ENCODE measurements at regions not wholly inside any gene's neighbourhood (a gene's known extent, or its start where the extent isn't known, plus 50 kb on each side); places are given as distances from the start of the nearest gene placed in this dataset.

DNA sequence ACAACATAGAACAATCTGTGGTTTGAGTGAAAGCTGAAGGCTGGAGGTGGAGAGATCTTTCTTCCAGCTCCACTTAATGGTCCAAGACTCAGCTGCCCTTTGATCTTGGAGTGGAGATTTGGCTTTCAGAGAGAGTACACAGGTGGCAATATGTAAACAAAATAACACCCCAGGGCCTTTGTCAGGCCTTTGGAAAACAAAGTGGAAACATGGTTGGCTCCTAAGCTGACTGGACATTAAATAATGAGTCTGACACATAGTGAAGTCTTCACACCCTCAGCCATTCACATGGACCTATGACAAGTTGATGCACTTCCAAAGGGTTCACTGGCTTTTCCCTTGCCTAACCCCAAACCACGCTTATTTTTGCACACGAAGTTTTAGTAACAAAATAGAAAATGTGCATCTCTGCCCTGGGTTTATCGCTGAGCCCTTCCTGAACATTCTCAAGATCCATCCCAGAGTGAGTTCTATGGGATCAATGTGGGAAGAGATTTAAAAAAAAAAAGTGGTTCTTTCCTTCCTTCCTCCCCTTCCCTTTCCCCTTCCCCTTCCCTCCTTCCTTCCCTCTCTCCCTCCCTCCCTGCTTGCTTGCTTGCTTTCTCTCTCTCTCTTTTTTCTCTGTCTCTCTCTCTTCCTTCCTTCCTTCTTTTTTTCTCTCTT is 201.3 kb upstream of the NT5C1B start:
- DNase-seq (ENCODE audit: low spot score) = no peak

DNA sequence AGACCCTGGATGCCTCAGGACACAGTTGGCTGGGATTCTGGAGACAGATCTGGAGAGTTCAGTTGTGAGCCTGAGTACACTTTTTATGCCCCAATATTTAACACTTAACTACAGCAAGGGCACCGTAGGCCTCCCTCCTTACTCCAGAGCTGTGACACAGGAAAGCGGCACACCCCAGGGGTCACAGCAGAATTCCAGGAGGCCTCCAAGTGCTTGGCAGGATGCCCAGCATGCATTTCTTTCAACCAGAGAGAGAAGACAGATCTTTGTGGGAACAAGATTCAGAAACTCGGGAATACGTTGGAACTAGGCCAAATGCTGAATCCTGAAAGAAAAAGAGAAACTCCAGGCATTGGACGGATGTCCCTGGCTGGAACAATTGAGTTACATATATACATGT is 199.2 kb upstream of the NT5C1B start:
- DNase-seq (ENCODE audit: low spot score) = no peak

DNA sequence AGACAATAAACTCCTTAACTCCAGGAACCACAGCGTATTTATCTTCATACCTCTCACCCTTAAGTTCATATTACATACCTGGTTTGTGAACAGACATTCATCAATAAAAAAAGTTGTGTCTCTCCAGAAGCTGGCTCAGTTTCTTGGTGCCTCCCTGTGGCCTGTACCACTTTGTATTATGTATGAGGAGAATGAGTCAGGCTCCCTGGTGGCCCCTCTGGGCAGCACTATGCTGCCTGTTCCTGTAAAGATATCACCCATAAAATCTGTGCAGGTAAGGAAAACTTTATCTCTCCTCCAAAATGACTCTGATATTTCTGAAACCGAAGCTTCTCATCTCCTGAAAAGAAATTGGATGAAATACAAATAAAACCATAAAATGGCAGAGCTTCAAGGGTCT is 198.4 kb upstream of the NT5C1B start:
- no peak for DNase-seq (ENCODE audit: low spot score)

DNA sequence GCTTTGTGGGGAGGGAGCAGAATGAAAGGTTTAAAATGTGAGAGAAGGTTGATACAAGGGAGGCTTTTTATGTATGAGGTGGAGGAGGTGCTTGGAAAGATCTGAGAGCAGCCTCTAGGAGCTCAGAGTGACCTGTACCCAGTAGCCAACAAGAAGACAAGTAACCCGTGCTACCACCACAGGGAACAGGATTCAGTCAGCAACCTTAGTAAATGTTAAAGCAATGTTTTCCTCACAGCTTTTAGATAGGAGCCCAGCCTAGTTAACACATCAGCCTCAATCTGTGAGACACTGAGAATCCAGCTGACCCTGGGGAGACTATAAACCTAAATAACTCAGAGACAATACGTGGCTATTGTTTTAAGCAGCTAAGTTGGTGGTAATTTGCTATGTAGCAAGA is 194.9 kb upstream of the NT5C1B start:
- DNase-seq (ENCODE audit: low spot score) = no peak

DNA sequence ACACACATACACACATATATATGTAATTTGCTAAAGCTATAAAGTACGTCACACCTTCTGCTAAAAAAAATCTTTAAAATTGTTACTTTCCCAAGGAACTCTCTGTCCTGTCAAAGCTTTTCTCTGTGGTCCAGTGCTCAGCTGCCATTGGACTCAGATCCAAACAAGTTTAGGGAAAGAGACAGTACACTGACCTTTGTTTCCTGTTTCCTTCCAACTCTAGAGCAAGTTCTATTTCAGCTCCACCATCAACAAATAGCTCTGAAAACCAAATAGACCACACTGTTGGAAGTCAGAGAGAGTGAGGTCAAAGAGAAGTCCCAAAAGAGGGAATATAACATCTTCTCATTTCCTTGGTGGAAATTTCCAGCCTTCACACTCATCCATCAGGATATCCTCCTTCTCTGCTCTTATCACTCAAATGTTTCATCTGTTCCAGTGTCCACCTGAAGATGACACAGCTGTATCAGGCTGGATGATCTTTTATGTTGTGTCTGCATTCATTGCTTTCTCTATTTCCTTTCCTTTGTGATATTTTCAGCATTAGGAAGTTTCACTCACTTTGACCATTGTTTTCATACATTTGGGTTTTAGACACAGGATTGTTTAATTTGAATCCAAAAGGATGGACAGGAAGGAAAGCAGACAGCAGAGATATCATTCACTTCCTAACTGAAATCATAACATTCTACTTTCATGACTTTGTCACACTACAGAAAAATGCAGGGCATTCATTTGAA is 192.3 kb upstream of the NT5C1B start:
- DNase-seq (ENCODE audit: low spot score) = no peak

DNA sequence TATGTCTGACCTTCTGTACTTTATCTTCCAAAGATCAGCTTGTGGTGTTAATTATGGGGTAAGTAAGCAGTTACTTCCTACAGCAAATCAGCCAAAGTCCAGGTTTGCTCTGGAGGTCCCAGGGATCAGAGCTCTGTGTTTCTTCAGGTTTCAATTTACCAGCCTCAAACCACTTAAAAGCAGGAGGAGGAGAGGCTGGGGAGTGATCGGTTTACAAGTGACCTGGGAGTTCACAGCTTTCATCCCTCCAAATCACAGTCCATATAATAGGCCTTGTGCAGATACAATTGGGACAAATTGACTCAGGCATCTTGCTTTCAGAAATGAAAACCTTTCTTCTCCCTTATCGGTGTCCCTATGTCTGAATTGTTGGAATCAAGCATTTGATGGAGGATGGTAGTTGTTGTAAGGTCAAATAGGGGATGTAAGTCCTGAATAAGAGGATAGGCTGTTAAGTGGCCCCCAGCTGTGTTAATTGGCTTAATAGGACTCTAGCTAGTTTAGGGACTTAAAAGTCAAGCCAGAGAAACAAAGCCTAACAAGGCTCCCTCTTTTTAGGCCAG is 188.0 kb upstream of the NT5C1B start:
- no peak for DNase-seq (ENCODE audit: low spot score)

DNA sequence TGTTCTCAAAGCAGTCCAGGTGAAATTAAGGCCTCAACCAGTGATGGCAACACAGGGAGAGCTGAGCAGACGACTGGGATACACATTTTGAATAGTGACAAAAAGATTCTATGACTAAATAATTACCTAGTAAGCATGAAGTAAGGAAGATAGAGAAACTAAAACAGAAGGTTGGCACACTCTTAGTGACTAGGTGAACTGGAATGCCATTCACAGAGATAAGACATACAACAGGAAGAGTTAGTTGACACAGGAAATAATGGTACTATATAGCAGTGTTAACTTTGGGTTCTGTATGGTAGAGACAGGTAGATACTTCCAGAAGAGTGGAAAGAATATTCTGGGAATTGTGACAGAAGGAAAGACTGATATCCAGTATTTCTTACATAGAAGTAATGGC is 181.8 kb upstream of the NT5C1B start:
- DNase-seq (ENCODE audit: low spot score) = no peak

DNA sequence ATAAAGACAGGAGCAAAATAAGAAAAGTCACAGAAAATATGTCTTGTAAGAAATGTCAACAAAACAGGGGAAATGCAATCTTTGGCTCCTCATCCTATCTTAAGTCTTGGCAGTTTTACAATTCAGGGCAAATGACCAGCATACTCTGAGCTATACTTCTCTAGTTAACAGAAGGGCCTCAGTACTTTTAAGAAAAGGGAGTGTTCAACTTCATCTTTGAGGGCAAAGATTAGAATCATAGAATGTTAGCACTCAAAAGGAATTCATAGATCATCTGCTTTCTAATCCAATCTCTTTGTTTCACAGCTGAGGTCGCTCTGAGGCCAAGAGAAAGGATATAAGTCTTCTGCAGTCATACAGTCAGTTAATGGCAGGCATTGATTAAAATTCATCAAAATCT is 174.0 kb upstream of the NT5C1B start:
- DNase-seq (ENCODE audit: low spot score) = no peak

DNA sequence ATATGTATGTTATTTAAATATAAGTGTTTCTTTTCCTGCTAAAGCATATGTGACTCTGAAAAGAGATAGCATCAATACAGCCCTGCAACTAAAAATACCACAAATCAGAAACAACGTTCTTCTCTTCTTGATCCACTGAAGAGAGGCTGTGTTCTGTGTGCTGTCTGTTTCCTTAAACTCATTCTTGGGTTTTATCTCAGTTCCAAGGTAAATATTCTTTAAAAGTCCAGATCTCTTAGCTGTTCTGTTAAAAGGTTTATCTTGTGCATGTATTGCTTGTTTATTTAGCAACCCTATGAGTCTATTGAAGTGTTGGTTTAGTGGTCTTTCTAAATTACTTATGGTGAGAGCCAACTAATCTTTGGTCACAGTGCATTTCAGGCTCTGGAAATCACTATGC is 173.3 kb upstream of the NT5C1B start:
- DNase-seq (ENCODE audit: low spot score) = no peak

DNA sequence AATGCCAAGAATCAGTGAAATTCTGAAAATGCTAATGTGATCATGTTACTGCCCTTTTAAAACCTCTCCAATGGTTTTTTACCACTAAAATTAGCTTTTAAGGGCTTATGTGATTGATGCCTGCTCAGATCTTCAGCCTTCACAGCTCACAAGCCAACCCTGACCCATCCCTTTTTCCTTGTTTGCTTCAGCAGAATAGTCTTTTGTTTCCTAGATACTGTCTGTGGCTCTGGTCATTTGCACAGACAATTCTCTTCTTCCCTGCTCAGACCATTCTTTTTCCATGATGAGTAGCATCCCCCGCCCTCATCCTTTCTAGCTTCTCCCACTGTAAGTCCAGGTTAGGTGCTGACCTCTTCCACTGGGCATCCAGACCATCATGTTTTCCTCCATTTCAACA is 164.9 kb upstream of the NT5C1B start:
- DNase-seq (ENCODE audit: low spot score) = no peak

DNA sequence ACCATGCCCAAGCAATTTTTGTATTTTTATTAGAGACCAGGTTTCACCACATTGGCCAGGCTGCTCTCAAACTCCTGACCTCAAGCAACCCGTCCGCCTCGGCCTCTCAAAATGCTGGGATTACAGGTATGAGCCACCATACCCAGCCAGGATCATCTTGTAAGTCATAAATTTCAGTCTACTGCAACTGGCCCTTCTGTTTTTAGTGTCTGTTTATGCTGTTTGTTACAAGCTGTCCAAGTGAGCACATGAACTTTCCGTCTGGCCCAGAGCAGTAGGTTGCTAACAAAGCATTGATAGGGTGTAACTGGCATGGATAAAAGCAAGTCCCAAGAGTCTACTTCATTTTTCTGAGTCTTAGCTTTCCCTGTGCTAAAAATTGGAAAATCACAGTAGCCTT is 164.4 kb upstream of the NT5C1B start:
- DNase-seq (ENCODE audit: low spot score) = no peak

DNA sequence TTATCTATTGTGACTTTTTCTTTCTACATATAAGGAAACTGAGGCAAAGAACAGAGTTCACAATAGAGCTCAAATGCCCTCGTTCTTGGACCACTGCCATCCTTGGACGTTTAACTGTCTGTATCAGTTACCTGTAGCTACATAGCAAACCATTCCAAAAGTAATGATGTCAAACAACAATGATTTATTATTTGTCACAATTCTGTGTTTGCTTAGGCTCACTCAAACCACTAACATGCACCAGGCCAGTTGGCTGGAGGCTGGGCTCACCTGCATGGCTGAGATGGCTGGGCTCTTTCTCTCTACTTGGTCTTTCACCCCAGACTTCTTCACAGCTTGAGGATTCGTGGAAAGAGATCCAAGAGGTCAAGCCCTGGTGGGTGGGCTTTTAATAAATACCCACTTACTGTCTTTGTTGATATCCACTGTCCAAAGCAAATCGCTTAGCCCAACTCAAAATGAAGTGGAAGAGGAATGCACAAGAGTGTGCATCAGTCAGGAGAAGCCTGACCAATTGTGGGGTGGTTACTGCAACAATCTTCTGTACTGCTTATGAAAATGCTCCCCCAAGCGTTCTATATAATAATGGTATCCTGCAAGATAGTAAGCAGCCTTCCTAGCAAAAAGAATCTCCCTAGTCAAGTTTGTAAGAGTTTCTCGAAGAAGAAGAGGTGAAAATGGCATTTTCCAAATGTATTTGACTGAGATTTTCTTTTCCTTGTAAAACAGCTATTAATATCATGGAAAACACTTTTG is 163.5 kb upstream of the NT5C1B start:
- DNase-seq (ENCODE audit: low spot score) = peak; percentile 30

DNA sequence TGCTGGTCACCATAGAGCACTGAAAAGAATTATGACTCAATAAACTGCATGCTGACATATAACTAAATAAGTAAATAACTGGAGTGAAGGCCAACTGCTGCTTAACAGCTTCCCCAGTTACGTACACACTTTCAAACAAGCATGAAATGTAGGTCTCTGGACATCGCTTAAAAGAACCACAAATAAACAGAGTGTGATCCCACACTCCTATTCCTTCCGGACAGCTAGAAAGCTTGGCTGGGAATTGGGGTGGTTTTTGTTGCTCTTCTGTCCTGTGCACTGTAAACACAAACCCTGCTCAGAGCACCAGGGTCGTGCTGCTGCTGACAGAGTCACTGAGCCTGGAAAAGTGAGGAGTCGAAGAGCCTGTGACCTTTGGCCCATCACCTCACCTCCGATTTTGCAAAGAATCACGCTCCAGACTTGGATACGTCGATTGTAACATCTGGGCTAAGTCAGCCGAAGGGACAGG is 162.7 kb upstream of the NT5C1B start:
- no peak for DNase-seq (ENCODE audit: low spot score)

DNA sequence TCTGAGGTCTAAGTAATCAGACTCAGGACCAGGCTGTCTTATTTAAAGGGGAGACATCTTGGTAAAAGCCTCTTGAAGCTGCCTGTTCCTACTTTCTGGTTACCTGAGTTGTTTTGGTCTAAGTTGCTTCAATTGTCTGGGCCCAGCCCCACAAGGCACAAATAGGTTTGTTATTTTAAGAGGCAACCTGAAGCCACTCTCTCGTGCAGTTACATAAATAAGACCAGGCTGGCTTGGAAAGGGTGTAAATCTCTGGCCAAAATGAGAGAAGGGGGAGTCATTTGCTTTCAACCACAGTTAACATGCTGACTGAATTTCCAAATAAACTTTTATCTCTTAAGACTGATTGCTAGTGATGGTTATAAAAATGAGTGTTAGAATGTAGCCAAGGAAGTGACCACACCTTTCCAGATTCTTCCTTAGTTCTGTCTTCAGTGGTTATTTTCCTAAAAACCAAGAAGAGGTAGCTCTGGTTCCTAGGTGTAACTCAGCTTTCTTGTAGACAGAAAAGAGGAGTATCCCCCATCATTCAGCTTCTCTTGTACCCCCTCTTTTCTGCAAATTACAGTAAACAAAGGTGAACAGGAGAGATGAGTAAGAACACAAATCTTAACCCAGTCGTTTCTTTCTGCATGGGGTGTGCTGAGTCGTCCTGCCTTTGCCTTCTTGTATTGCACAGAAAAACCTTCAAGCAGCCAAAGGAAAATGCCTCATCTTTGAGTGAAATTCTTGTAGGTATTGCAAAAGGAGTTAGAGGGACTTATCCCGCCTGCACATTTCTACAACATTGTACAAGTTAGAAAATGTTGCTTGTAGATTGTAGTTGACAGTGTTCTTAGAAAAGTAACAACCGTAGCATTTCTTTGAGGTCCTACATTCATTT is 161.5 kb upstream of the NT5C1B start:
- DNase-seq (ENCODE audit: low spot score) = no peak

DNA sequence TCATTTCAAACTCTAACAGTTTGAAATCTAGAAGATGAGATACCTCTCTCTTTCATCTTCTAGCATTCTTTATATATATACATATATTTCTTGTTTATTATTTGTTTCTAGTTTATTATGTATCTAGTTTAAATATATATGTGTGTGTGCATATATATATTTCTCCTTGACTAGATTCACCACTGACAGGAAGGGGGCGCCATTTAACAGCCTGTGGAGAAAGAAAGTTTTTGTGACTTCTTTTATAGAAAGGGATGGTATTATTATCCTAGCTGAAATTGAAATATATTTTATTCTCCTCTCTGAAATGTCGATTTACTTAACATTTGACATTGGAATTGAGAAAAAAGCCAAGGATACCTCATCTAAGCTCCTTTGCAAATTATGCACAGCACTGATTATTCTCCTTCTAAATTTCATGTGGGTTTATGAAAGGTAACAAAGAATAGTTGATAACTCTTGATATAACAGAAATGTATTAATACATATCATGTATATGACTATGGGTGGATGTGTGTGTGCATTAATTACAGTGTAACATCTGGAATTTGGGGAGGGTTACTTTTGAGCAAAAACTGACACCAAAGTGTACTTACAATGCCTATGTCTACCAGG is 160.7 kb upstream of the NT5C1B start:
- DNase-seq (ENCODE audit: low spot score) = peak; percentile 79

DNA sequence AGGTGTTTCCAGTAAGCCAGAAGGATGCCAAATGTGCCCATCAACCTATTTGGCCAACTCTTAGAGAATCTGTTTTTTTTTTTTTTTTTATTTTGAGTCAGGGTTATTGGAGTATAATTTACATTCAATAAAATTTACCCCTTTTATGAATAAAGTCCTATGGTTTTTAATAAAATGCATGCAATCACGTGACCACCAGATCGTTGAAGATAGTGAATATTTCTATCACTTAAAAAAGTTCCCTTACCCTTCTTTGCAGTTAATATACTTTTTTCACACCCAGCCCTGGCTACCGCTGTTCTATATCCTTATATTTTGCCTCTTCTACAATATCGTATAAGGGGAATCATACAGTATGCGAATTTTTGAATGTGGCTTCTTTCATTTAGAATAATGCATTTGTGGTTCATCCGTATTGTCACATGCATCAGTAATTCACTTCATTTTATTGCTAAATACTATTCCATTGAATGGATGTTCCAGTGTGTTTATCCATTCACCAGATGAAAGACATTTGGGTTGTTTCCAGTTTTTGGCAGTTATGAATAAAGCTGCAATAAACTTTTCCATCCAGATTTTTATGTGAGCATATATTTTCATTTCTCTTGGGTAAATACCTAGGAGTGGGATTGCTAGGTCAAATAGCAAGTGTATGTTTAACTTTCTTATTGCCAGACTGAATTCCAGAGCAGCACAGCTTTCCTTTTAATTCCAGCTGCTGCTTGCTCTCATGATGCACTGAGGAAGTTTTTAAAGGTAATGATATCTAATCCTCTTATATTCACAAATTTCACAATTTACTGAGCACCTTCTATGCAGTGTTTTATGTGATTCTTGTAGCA is 156.3 kb upstream of the NT5C1B start:
- DNase-seq (ENCODE audit: low spot score) = no peak

DNA sequence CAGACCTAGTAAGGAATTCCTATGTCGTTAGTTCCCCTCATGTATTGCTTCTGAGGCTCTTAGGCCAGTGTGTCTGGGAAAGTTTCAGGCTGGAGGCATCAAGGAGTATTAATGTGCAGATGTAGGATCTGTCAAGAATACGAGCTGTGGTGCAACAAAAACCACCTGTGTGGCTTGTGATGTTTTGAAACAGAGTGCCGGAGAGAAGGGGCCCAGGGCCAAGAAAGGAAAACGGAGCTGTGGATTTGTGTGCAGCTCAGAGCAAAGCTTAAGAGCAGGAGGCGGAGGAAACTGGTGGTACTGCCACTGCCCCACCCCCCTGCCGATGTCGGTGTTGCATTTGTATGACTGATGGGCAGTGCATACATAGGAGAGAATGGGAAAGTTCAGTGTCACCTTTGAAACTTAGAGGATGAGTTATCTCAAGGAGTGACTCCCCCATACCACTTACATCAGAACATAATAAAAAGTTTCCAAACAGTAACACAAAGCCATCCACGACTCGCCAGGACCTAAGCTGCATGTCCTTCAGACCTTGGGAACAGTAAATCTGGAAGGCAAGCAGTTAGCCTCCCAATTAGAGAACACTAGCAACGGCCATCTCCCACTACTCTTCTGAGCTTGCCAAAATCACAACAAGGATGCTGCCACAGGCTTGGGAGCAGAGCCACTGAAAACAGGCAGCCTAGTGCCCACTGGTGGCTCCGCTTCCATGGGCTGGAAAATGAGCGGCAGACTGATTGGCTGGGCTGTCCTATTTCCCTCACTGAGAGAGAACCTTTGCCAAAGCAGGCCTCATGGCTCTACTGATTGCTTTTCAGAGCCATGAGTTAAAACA is 152.7 kb upstream of the NT5C1B start:
- DNase-seq (ENCODE audit: low spot score) = no peak

DNA sequence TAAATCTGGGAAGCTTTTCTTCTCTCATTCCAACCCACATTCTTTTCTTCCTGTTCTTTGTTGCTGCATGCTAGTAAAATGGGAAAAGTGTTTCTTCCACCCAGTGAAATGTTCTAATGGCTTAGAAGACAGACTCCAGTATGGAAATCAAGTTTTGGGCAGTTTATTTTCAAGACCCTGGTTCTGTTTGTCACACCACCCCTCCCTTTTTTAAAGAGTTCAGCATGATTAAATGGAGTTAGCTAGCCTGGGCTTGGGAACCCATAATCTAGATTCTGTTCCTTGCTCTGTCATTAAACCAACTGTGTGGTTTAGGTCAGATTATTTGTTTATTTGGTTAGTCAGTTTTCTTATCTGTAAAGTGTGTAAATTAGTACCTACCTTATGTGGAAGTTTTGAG is 151.8 kb upstream of the NT5C1B start:
- DNase-seq (ENCODE audit: low spot score) = no peak

DNA sequence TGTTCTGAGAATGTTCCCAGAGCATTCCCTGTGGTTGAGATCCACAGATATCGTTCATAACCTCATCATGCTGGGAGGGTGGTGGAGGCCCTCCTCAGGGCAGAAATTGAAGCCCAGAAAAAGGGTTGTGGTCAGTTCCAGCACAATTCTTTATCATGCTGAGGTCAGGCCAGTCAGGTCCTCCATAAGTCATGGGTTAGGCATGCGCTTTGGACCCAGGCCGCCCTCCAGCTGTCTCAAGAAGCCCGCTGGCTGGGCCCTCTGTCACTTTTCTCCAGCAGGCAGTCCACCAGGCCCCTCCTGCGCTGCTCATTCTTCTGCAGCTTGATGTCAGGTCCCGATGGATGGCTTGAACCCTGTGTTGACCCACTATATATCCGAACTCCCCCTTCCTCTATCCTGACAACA is 151.1 kb upstream of the NT5C1B start:
- no peak for DNase-seq (ENCODE audit: low spot score)

Measured in HT-29 (cell line).